GM18861 (cell line): ENCODE measurements at regions not wholly inside any gene's neighbourhood (a gene's known extent, or its start where the extent isn't known, plus 50 kb on each side); places are given as distances from the start of the nearest gene placed in this dataset.

Source experiments
- ATAC-seq: cut with Tn5 transposase; IDR thresholded peaks from one replicate; pipeline ENCODE4 v1.9.1; 2021; ENCODE audit not compliant: unreplicated experiment

DNA sequence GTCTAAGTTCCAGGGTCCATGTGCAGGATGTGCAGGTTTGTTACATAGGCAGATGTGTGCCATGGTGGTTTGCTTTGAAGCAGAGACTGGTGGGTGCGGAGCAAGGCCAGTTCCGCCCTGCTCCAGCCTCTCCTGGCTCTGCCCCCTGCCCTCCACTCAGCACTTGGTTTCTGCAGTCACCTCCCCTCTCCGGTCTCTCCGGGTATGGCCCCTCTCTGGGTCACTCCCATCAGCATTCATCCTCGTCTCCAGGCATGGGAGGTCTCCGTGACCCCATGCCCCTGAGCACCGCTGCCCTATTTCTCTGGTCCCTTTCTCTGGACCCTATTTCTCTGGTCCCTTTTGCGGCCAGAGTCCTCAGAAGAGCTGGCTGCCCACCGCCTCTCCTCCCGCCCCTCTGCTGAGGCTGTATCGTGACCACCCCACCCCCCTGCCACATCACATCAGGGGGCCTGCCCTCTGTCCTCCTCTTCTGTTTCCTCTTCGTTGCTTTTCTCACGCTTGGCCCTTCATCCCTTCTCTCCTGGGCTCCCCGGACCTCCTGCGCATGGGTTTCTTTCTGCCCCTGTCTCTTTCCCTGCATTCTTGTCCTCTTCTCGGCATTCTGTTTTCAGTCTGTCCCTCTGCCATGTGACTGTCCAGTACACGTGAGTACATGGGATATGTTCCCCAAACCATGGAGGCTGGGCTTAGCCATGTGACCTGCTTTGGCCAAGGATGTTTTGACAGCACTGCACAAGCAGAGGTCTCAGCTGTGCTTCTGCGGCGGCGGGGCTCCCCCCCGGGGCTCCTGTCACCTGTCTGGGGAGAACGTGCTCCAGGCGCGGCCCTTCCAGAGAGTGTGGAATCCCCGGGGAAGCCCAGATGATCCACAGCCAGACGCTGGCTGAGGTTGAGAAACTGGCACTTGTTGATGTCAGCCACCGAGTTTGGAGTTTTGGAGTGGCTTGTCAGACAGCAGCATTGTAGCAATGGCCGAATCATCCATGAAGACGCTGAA is 54.4 kb upstream of the C1orf174 start:
- ATAC-seq = no peak

DNA sequence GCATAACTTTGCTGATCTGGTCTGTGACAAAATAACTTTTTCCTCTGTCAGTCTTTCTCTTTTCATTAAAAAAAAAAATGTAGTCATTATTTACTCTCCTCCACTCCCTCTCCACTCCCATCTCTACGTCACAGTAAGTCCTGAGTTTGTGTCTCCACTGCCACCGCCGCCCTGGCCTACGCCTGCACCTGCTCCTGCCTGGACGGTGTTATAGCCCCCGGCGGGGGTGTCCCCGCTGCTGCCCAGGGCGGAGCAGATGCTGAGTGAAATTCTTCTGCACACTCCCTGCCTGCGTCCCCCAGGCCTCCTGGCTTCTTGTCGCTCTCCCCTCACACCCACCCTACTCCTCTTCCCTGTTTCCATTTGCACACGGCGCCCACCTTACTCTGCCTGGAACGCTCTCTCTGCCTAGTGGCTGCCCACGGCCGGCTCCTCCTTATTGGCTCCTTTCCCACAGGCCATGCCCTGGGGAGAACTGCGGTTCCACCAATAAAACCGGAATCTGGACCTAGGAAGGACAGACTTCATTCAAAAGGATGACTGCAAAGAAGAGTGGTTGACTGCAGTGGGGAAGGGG is 55.2 kb upstream of the C1orf174 start:
- ATAC-seq = no peak

DNA sequence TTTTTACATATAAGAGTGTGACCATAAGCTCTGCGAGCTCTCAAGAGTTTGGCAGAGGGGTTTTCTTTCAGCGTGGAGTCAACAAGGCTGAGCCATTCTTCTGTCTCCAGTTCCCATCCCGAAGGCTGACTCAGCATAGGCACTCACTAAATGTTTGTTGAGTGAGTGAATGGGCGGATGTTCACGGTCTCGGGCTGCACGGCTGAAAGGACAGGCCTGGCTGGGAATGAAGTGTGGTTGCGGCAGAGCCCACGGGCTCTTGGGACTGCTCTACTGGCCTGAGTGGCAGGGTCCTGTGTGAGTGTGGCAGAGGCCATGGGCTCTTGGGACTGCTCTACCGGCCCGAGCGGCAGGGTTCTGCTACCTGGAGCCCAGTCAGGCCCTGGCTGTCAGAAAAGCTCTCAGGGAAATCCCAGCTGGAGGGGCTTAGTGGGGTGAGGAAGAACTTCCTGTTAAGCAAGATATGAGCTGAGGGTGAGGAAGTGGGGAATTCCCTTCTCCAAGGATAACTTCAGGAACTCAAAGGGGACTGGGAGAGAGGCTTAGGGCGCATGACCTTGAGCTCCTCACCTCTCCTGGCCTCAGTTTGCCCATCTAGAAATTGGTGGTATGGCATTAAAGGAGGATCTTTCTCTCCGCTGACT is 56.6 kb upstream of the C1orf174 start:
- no peak for ATAC-seq

DNA sequence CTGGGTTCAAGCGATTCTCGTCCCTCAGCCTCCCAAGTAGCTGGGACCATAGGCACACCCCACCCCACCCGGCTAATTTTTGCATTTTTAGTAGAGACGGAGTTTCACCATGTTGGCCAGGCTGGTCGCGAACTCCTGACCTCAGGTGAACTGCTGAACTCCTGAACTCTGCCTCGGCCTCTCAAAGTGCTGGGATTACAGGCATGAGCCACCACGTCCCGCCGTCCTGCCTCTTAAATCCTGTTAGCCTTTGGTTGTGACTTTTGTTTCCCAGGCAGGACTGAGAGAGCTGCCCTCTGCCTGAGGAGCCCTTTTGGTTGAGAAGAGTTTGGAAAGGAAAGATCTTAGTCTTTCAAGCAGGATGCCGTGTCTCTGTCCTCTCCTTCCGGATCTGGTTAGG is 59.3 kb upstream of the C1orf174 start:
- ATAC-seq = no peak

DNA sequence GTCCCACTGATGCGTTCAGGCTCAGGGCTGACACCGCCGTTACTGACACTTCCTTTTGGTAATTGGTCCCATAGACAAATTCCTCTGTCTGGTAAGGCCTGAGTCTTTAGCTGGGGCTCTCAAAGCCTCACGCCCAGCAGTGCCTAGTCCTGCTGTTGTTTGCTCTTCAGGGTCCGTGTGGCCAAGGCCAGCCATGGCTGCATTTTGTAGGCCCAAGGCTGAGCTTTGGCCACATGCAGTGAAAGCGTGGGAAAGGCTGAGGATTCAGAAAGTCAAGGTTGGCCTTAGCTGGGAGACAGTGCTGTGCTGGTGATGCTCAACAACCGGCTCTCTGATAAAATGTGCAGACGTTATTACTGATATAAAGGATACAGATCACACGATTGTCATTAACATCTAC is 63.5 kb upstream of the C1orf174 start:
- ATAC-seq = no peak

DNA sequence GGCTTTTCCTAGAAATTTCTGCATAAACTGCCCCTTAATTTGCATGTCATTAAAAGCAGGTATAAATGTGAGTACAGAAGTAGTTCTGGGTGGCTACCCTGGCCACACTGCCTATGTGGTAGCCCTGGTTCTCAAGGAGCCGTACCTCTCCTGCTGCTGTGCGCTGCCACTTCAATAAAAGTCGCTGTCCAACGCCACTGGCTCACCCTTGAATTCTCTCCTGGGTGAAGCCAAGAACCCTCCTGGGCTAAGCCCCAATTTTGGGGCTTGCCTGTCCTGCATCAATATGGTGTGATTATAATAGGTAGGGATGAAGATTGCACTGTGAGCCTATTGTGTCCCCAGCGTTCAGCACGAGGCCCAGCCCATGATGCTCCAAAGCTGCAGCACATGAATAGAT is 65.6 kb upstream of the C1orf174 start:
- no peak for ATAC-seq

DNA sequence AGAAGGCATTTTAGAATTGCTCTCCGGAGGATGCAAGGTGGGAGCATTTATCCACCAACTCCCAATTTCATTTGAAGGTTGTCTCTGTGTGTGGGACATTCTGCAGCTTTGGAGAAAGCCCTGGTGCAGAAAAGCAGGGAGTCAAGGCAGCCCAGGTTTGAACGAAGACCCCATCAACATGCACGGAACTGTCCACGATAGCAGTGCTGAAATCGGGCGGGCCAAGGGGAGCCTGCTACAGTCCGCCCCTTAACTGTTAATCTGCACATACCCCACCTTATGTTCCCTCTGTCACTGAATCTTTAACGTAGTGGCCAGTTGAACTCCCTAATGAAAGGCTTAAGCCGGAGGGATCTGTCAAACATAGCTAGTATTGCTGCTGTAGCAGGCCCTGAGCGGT is 68.8 kb upstream of the C1orf174 start:
- no peak for ATAC-seq

DNA sequence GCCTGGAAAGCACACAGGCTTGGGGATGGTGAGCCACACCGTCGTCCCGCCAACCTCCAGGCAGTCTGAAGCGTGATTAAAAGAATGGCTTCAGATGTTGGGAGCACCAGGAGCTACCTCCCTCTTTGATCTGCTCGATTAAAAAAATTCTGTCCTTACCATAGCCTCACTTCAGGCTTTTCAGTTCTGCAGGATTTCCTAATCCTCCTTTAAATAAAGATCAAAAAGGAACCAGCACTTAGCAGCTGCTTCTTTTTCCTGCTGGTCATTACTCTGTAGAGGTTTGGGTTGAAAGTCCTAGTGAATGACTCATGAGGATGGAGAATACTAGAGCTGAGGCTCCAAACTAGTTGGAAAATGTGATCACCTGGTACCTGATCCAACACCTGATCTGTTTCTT is 71.9 kb upstream of the C1orf174 start:
- no peak for ATAC-seq

DNA sequence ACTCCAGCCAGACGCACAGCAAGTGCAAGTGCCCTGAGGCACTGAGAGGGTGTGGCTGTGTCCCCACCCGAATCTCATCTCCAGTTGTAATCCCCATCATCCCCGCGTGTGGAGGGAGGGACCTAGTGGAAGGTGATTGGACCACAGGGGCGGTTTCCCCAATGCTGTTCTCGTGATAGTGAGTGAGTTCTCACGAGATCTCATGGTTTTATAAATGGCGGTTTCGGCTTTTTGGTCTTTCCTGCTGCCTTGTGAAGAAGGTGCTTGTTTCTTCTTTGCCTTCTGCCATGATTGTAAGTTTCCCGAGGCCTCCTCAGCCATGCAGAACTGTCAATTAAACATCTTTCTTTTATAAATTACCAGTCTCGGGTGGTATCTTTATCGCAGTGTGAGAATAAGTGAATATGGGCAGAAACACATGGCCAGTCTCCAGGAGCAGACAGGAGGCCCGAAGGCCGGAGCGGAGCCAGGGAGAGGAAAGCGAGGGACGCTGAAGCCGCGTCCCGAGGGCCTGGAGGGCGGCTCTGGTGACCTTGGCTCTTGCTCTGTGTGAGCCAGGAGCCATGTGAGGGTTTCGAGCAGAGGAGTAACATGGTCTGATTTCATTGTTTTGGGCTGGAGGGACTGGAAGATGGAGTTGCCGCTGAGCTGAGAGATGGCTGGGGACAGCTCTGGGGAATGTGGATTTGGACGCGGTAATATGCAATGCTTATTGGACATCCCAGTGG is 76.0 kb upstream of the C1orf174 start:
- no peak for ATAC-seq

DNA sequence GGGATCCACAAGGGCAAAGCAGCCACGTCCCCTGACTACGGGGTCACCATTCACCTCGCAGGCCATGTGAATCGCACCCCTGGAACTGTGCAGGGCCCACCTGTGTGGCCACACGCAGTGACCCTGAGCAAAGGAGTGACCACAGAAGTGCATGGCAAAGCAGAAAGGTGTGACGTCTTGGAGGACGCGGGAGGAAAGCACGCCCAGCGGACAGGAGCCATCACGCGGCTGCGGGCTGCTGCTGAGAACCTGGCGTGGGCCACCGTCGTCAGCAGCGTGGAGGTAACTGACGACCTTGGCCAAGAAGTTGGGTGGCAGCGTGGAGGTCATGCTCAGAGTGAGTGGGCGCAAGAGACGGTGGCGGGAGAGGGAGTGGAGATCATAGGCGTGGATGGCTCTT is 76.7 kb upstream of the C1orf174 start:
- ATAC-seq = no peak

DNA sequence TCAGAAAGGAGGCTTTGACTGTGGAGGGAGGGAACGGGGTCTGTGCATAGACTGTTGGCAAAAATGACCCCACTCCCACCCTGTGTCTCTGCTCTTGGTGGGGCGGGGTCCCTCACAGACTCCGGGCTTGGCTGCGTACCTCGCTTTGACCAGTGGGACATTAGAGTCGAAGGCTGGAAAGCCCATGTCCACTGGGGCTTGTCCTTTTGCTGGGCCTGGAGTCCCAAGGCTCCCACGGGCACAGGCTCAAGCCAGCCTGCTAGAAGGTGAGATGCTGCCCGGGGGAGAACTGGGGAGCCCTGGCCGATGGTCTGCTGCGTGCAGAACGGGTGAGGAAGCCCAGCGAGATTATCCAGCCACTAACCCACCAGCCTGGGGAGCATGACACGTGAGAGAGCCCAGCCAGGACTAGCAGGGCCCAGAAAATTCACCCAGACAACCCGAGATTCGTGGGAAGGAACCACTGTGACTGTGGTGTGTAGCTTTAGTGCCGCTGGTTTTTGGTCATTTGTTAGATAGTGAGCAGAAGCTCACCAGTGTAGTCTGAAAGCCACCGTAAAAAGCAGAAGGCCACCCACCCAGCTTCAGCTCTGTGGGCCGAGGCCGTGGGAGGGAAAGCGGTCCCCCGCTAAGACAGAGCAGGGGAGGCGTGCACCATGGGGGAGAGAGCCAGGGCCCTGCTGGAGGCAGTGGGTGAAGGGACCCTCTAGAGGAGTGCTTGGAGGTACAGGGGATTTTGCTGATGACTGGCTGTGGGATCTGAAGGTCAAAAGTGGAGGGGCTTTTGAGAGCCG is 78.3 kb upstream of the C1orf174 start:
- no peak for ATAC-seq

DNA sequence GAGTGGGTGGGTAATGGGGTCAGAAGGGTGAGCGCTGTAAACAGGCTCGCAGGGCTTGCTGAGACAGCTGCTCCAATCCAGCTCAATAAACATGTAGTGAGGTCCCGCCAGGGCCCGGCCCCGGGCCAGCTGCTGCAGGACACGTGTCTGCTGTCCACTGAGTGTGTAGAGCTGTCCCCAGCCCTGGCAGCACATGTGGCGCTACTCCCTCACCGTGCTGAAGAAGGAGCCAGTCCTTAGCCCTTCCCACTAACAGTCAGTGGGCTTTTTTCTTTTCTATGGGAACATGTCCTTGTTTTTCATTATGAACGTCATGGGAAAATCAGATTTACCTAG is 78.9 kb upstream of the C1orf174 start:
- ATAC-seq = no peak

DNA sequence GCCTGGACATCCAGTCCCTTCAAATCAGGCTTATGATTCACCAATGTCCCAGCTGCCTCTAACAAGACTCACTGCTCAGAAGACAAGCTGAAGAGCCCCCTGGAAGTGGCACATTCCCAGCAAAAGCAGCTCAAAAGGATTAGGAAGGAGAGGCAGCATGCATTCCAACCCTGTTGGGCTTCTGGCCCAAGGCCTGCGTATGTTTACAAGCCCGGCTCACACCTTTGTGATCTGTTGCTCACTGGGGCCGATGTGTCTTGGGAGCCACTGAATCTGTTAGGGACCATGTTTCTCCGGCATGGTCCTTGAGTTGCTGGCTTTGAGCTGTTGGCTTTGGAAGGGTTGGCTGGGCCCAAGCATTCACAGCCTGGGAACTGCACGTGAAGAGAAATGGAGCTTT is 81.2 kb upstream of the C1orf174 start:
- no peak for ATAC-seq

DNA sequence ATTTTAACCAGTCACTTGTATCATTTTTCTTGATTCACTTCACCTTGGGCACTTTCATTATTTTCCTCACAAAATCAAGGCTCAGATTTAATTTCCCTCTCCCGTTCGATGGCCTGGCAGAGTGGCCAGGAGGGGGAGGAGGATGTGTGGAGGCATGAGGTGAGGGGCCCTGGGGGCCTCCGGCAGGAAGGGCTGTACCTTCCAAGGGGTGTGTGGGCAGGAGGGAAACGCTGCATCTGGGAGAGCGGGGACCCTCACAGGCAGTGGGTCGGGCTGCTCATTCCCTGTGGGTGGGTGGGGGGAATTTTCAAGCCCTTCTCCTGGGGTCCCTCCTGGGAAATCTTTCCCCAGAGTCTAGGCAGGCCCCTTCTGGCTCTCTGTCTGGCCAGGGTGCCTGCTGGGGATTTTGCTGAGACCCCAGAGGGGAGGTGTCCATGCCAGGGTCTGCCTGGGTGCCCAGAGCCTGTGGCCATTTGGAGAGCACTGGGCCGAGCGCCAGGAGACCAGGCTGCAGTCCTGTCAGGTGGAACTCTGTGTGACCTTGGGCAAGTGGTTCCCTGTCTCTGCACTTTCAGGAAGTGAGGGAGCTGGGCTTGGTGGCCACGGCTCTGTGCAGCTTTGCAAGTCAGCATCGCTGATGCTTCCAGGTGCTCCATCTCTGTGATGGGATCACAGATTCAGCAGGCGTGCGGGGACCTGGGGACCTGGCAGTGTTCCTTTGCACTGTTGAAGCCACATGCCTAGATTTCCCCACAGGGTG is 81.9 kb upstream of the C1orf174 start:
- ATAC-seq = no peak

DNA sequence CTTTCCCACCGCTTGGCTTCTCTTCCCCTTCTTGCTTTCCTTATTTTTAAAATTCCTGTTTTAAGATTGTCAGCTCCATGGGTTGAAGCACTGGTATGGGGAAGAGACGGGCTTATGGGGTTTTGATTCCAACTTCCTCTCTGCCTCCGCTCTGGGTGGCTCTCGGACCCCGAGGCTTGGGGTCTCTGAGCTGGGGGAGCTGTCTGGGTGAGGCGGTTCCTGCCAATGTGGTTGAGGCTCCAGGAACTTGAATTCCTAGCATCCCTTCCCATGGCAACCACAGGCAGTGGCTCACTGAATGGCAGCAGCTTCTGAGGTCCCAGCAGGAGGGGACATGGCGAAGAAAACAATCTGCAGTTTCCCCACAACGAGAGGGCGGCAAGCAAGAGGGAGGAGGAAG is 83.1 kb upstream of the C1orf174 start:
- ATAC-seq = no peak

DNA sequence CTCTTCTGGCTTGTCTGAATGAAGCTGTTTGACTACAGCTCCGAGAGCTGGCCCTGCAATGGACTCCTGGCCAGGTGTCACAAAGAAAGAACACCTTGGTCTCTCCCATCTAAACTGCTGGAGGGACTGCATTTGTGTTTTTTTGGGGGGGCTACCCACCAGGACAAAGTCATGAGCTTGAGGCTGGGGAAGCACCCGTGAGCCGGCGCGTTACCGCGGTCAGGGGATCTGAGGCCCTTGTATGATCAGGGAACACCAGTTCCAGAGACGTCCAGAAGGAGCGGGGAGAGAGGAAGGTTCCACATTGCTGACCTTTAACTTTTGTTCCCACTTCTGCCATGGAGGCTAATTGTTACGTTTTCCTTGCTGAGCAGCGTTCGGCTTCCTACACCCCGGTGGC is 84.5 kb upstream of the C1orf174 start:
- ATAC-seq = no peak

DNA sequence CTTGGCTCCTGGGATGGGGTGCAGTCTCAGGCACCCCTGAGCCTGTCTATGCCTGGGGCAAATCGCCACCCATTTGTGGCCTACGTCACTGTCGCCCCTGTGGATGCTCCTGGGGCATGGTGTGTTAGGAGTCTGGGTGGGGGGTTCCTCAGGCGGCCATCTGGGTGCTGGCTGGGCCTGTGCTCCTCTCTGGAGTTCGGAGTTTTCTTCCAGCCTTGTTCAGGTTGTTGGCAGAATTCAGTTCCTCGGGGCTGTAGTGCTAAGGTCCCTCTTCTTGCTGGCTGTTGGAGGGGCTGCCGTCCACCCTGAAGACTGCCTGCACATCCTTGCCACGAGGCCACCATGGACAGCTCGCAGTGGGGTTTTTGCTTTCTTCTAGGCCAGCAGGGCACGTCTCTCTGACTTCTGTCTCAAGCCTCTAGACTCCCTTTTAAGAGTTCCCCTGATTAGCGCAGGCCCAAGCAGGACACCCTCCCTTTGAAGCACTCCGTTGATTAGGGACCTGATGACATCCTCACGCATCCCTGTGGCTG is 86.7 kb upstream of the C1orf174 start:
- no peak for ATAC-seq

DNA sequence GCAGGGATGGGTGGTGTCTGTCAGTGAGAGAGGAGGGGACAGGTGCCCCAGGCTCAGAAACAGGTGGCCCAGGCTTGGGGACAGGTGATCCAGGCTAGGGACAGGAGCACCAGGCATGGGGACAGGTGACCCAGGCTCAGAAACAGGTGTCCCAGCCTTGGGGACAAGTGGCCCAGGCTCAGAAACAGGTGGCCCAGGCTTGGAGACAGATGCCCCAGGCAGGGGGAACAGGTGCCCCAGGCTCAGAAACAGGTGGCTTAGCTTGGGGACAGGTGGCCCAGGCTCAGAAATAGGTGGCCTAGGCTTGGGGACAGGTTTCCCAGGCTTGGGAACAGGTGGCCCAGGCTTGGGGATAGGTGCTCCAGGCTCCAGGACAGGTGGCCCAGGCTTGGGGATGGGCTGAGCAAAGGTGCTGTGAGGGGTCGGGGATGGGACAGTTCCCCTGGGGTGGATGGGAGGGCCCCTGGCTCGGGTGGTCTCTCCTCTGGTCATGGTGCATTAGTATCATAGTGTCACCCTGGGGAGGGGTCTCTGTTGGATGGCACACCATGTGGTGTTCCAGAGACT is 87.7 kb upstream of the C1orf174 start:
- ATAC-seq = no peak

DNA sequence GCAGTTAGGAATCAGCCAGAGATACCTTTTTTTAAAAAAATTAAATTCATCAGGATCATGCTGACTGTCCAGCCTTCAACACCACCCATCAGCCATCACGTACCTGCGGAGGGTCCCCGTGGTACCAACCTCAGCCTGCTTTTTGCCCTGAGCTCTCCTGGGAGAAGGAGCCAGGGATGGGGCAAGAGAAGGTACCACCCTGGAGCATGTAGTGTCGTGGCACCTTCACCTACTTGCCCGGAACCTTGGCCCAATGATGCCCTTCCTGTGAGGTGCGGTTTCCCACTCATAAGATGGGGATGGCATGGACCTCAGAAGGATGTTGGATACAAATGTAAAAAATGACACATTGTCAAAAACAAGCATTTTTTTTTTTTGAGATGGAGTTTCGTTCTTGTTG is 88.4 kb upstream of the C1orf174 start:
- ATAC-seq = no peak
